Body of pancreas (tissue), 4 donors: ENCODE measurements at regions not wholly inside any gene's neighbourhood (a gene's known extent, or its start where the extent isn't known, plus 50 kb on each side); places are given as distances from the start of the nearest gene placed in this dataset.

Source experiments
- ATAC-seq: fragments of 150-250 bp; one replicate; pipeline ENCODE4 v1.9.1; 2016
- DNase-seq, 4 donors: peaks; one replicate each; pipeline ENCODE4 v3.0.0-alpha.2; 2019
- H3K27ac ChIP-seq, 4 donors: fragments of 200-600 bp; sonication (generic); 1 replicate in 3 of 4; 2 replicates in 1 of 4; pipeline versions ENCODE4 v1.5.1 to v1.6.1; 2016 to 2019; ENCODE audit warnings: mild to moderate bottlenecking in 1 of 4, mixed read lengths in 1 of 4, moderate library complexity in 1 of 4
- H3K27me3 ChIP-seq, 2 donors: fragments of 200-600 bp; sonication (generic); one replicate each; pipeline ENCODE4 v1.6.0; 2016; ENCODE audit warnings: mild to moderate bottlenecking in 1 of 2
- H3K36me3 ChIP-seq, 2 donors: fragments of 200-600 bp; sonication (generic); replicated peaks in 1 of 2; 2 replicates each; pipeline ENCODE4 v1.5.1; 2016; ENCODE audit warnings: low read depth in 2 of 2; ENCODE audit not compliant: insufficient read depth in 1 of 2
- H3K4me1 ChIP-seq: fragments of 200-600 bp; sonication (generic); one replicate; pipeline ENCODE4 v1.6.0; 2016
- H3K4me3 ChIP-seq, 2 donors: fragments of 200-600 bp; sonication (generic); 1 replicate in 1 of 2; 2 replicates in 1 of 2; pipeline ENCODE4 v1.5.1; 2016 to 2019
- H3K9me3 ChIP-seq, 3 donors: fragments of 200-600 bp; sonication (generic); 1 replicate in 2 of 3; 2 replicates in 1 of 3; pipeline ENCODE4 v1.5.1; 2016
- CTCF ChIP-seq, 7 experiments: fragments of 450-650 bp in 4 of 7; fragments of 200-600 bp in 3 of 7; sonication (generic) in 3 of 7; IDR thresholded peaks; one replicate each; pipeline ENCODE4 v1.5.1; 2016 to 2019; ENCODE audit warnings: antibody characterized with exemption in 7 of 7
- POLR2A ChIP-seq, 3 donors: fragments of 450-650 bp; IDR thresholded peaks; one replicate each; pipeline ENCODE4 v1.6.1; 2016; ENCODE audit warnings: antibody characterized with exemption in 3 of 3, mild to moderate bottlenecking in 2 of 3
- WGBS, 2 donors: methylation state at CpG; one replicate each; pipeline ENCODE4 v1.1.5; 2017; 5-methylcytosine and 5-hydroxymethylcytosine counted together
- intact Hi-C: fragments of 100-400 bp; cut with DNase I; formaldehyde crosslinking; loops from one replicate; pipeline ENCODE4 v1.15.1; 2023

DNA sequence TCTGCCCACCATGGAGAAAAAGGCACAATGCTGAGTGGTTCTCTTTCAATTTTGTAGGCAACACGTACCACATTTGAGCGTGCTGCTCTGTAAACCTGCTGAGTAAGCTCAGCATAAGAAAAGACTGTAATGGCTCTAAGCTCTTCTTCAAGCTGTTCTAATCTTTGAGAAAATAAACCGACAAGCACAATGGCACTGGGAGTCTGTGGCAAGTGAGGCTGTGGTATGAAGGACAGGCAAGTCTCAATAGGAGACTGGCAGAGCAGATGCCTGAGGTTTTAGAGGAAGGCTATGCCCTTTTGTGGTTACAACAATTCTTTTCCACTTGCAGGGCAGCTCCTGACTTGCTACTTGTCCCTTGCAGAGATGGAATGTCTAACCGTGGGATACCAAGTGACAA lies 136.7 kb upstream of the EXOC2 start:
- H3K27me3 ChIP-seq, result no peaks in the 10 kb centered on the region
- no peak overlapping the region for H3K4me3 ChIP-seq
- H3K27ac ChIP-seq, result no peak overlapping the region
- no peak for DNase-seq
- no peak for TF ChIP-seq CTCF (IDR thresholded peaks at IDR 0.05)
- TF ChIP-seq POLR2A (IDR thresholded peaks at IDR 0.05), result no peak
- intact Hi-C loops, result no loop called here
- ATAC-seq, result no peak
- WGBS, 2 donors, result 64 to 71% methylated on average over 4 of the region's 4 CpGs
- H3K36me3 ChIP-seq, result no peaks in the 10 kb centered on the region
- no peaks in the 10 kb centered on the region for H3K9me3 ChIP-seq
- H3K4me1 ChIP-seq, result no peaks in the 10 kb centered on the region

- ATAC-seq, result no peak
- H3K4me1 ChIP-seq, result no peaks in the 10 kb centered on the region
- no peak for DNase-seq
- intact Hi-C loops, result no loop called here
- TF ChIP-seq CTCF (IDR thresholded peaks at IDR 0.05), result no peak
- no peak overlapping the region for H3K27ac ChIP-seq
- no peak overlapping the region for H3K4me3 ChIP-seq
- H3K27me3 ChIP-seq, result no peaks in the 10 kb centered on the region
- WGBS, 2 donors, result 100% methylated on average over 1 of the region's 1 CpG
- no peaks in the 10 kb centered on the region for H3K9me3 ChIP-seq
- H3K36me3 ChIP-seq, result no peaks in the 10 kb centered on the region
Measured at GRCh38 chr6:827431-827830, 134.5 kb upstream of the EXOC2 start.

DNA sequence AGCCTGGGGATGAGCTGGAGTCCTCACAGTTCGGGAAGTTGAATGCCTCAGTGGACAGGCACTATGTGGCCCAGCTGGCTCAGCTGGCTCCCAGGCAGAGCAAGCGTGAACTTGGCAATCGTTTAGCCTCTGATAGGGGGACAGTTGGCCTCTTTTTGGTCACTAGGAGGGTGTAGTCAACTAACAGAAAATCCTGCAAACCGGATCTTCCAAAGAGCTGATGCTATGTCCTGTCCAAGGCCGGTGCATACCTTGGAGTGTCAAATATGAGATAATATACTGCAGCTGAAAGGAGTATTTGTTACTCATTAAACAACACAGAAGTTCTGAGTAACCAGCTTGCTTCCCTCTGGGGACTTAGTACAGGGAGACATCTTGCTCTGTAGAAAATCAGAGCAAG lies 126.2 kb upstream of the EXOC2 start:
- no peaks in the 10 kb centered on the region for H3K9me3 ChIP-seq
- 31 to 36% methylated on average over 5 of the region's 5 CpGs for WGBS, 2 donors
- peaks cover 13% of the 10 kb centered on the region for H3K4me1 ChIP-seq
- no peaks in the 10 kb centered on the region for H3K36me3 ChIP-seq
- no peaks in the 10 kb centered on the region for H3K27me3 ChIP-seq
- DNase-seq (no peak), ATAC-seq (peak; percentile 18)
- H3K27ac ChIP-seq, result peak overlapping the region in 1 of 4 donors; percentile 28
- H3K4me3 ChIP-seq, result no peak overlapping the region
- intact Hi-C loops, result no loop called here
- TF ChIP-seq POLR2A (IDR thresholded peaks at IDR 0.05) (no peak), CTCF (IDR thresholded peaks at IDR 0.05) (no peak)

DNA sequence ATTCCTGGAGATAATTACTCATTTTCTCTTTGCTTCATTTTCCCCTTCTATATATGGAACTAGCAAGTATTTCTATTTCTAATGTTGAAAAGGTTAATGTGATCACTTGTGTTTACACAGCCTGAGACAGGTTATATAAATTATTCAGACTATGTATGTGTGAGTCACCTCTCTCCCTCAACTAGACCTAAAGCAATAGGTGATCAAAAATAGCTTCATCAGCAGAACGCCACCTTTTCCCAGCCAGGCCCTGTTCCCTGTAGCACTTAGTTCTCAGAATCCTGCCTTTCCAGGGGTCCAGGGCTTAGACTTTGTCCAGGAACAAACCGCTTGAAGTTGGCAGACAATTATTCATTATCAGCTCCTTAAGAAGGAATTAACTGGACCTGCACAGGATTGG lies 125.3 kb upstream of the EXOC2 start:
- TF ChIP-seq POLR2A (IDR thresholded peaks at IDR 0.05), result no peak
- no peak for TF ChIP-seq CTCF (IDR thresholded peaks at IDR 0.05)
- no peak overlapping the region for H3K4me3 ChIP-seq
- DNase-seq (no peak), ATAC-seq (no peak)
- no peaks in the 10 kb centered on the region for H3K36me3 ChIP-seq
- no peaks in the 10 kb centered on the region for H3K27me3 ChIP-seq
- intact Hi-C loops, result no loop called here
- H3K27ac ChIP-seq, result peak overlapping the region in 1 of 4 donors; percentile 57
- peaks cover 13% of the 10 kb centered on the region for H3K4me1 ChIP-seq
- 52 to 67% methylated on average over 2 of the region's 2 CpGs for WGBS, 2 donors
- no peaks in the 10 kb centered on the region for H3K9me3 ChIP-seq

GRCh38 chr6:816510-817084 lies 123.7 kb upstream of the EXOC2 start:
- no peak overlapping the region for H3K4me3 ChIP-seq
- peak in 1 of 4 donors; percentile 10 for DNase-seq
- intact Hi-C loops, result no loop called here
- ATAC-seq, result no peak
- no peak overlapping the region for H3K27ac ChIP-seq
- 77 to 89% methylated on average over 11 of the region's 11 CpGs for WGBS, 2 donors
- no peaks in the 10 kb centered on the region for H3K36me3 ChIP-seq
- no peak for TF ChIP-seq CTCF (IDR thresholded peaks at IDR 0.05)
- no peak for TF ChIP-seq POLR2A (IDR thresholded peaks at IDR 0.05)
- peaks cover 13% of the 10 kb centered on the region for H3K4me1 ChIP-seq
- no peaks in the 10 kb centered on the region for H3K27me3 ChIP-seq
- H3K9me3 ChIP-seq, result no peaks in the 10 kb centered on the region
